A673 (cell line): ENCODE measurements at regions not wholly inside any gene's neighbourhood (a gene's known extent, or its start where the extent isn't known, plus 50 kb on each side); places are given as distances from the start of the nearest gene placed in this dataset.

Experiments
- EZH2 ChIP-seq: fragments of 200-600 bp; sonication (generic); IDR thresholded peaks from 2 replicates; pipeline ENCODE4 v1.6.1; 2017; ENCODE audit warnings: borderline replicate concordance, low read depth, mild to moderate bottlenecking, mixed read lengths, antibody characterized with exemption, low read length; ENCODE audit not compliant: poor library complexity, severe bottlenecking
- TF ChIP-seq, protein P1 (sequence below): fragments of 300-800, 200-600 bp; sonication (generic); conservative IDR thresholded peaks from 2 replicates; pipeline ENCODE4 v1.5.1; 2017; ENCODE audit warnings: low read depth, mild to moderate bottlenecking, antibody characterized with exemption, low read length, moderate library complexity, mixed read lengths

DNA sequence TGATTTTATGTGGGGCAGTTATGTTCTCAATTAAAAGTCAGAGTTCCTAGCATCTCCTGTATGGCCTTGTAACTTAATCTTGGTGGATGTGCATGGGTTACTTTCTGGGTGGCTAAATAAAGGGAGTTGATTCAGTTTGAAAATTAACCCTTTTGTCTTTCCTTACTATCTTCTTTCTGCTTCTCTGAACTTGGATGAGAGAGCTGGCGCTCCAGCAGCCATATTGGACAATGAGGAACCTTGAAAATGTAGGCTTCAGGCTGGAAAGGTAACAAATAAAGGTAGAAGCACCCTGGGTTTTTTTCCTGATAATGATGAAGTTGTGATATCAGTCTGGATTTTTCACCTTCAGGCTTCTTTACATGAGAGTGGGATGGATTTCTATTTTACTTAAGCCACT is 714.1 kb upstream of the TMEM132C start:
- TF ChIP-seq, protein P1, sequence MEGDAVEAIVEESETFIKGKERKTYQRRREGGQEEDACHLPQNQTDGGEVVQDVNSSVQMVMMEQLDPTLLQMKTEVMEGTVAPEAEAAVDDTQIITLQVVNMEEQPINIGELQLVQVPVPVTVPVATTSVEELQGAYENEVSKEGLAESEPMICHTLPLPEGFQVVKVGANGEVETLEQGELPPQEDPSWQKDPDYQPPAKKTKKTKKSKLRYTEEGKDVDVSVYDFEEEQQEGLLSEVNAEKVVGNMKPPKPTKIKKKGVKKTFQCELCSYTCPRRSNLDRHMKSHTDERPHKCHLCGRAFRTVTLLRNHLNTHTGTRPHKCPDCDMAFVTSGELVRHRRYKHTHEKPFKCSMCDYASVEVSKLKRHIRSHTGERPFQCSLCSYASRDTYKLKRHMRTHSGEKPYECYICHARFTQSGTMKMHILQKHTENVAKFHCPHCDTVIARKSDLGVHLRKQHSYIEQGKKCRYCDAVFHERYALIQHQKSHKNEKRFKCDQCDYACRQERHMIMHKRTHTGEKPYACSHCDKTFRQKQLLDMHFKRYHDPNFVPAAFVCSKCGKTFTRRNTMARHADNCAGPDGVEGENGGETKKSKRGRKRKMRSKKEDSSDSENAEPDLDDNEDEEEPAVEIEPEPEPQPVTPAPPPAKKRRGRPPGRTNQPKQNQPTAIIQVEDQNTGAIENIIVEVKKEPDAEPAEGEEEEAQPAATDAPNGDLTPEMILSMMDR, result no peak
- TF ChIP-seq EZH2, result no peak
